ENCODE measurements at regions not wholly inside any gene's neighbourhood (a gene's known extent, or its start where the extent isn't known, plus 50 kb on each side); places are given as distances from the start of the nearest gene placed in this dataset.

DNA sequence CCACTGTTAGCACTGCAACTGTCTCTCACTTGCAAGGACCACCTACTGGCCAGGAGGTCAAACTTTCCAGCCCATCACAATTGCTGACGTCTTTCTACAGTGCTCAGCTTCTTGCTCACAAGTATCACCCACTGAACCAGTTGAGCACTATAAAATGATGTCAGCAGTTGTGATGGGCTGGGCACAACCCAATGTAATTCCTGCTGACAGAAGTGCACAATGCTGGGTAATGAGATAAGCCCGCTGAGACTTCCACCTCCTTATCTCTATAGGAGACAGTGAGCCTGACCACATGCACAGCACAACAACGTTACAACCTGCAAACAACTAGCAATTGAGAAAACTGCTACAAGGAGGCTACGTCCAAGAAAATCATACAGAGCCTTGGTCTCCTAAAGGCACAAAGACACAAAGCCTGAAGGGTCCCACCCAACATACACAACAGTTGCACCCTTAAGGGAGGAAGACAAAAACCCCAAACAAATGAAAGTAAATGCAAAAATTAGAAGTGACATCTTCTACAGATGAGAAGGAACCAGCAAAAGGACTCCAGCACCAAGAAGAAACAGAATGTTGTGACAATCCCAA is 273.2 kb downstream of the LIG4 start:
- no peak overlapping the region for H2AFZ ChIP-seq (ENCODE audit: low read depth, low read length, severe bottlenecking)
- no peaks in the 10 kb centered on the region for H3K79me2 ChIP-seq (ENCODE audit: insufficient read depth, low read length)
- no peaks in the 10 kb centered on the region for H4K20me1 ChIP-seq (ENCODE audit: low read depth, low read length)
- H3K9ac ChIP-seq (ENCODE audit: low read length): no peak overlapping the region
- H3K27me3 ChIP-seq (ENCODE audit: low read length): no peaks in the 10 kb centered on the region
- no peak overlapping the region for H3K27ac ChIP-seq (ENCODE audit: low read depth, low read length)
- H3K4me3 ChIP-seq (ENCODE audit: insufficient read depth, low read length, poor library complexity, severe bottlenecking): no peak overlapping the region
- TF ChIP-seq, protein P1, sequence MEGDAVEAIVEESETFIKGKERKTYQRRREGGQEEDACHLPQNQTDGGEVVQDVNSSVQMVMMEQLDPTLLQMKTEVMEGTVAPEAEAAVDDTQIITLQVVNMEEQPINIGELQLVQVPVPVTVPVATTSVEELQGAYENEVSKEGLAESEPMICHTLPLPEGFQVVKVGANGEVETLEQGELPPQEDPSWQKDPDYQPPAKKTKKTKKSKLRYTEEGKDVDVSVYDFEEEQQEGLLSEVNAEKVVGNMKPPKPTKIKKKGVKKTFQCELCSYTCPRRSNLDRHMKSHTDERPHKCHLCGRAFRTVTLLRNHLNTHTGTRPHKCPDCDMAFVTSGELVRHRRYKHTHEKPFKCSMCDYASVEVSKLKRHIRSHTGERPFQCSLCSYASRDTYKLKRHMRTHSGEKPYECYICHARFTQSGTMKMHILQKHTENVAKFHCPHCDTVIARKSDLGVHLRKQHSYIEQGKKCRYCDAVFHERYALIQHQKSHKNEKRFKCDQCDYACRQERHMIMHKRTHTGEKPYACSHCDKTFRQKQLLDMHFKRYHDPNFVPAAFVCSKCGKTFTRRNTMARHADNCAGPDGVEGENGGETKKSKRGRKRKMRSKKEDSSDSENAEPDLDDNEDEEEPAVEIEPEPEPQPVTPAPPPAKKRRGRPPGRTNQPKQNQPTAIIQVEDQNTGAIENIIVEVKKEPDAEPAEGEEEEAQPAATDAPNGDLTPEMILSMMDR (IDR thresholded peaks at IDR 0.05; ENCODE audit: insufficient read depth, low read length, poor library complexity, severe bottlenecking): no peak
- TF ChIP-seq EZH2phosphoT487 (conservative IDR thresholded peaks at IDR 0.05; ENCODE audit: low read length): no peak
- H3K9me2 ChIP-seq (replicated peaks; ENCODE audit: insufficient read depth, low read length): no peaks in the 10 kb centered on the region
- no peaks in the 10 kb centered on the region for H3F3A ChIP-seq (ENCODE audit: insufficient read depth)
- no peaks in the 10 kb centered on the region for H3K36me3 ChIP-seq (ENCODE audit: low read length)
- H3K4me2 ChIP-seq (ENCODE audit: low read depth, low read length, poor library complexity, severe bottlenecking): no peak overlapping the region
- H3K9me3 ChIP-seq (ENCODE audit: insufficient read depth, low read length): no peaks in the 10 kb centered on the region

DNA sequence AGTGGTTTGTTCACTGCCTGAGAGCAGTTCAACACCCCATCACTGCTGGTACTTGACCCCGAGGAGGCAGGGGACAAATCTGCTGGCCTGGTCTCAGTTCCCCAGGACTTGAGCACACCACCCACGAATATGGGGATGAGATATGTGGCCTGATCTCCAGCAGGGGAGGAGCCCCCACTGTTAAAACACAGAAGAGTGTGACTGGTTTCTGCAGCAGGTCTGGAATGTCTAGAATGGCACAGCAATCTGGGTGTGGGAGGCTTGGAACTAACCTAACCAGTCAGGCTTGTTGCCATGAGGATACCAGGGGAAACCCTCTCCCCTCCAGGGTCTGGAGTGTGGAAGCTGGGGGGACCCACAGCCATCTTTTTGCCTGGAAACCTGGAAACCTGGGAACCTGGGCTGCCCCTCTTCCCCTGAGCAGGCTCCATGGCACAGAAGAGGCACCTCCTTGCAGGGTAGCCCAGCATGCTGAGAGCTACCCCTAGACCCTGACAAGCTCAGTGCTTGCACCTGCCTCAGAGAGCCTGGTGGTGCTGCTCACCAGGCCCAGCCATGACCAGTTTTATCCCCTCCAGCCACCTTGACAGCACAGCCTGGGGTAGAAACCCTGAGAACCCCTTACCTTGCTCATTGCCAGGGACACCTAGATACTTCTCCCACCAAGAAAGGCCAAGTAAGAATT is 273.8 kb downstream of the LIG4 start:
- Histone ChIP-seq H3K9ac (ENCODE audit: low read length) (no peak overlapping the region), H3K4me3 (ENCODE audit: insufficient read depth, low read length, poor library complexity, severe bottlenecking) (no peak overlapping the region), H2AFZ (ENCODE audit: low read depth, low read length, severe bottlenecking) (no peak overlapping the region), H3K9me2 (replicated peaks; ENCODE audit: insufficient read depth, low read length) (no peaks in the 10 kb centered on the region), H3F3A (ENCODE audit: insufficient read depth) (no peaks in the 10 kb centered on the region), H4K20me1 (ENCODE audit: low read depth, low read length) (no peaks in the 10 kb centered on the region), H3K36me3 (ENCODE audit: low read length) (no peaks in the 10 kb centered on the region), H3K27ac (ENCODE audit: low read depth, low read length) (no peak overlapping the region), H3K79me2 (ENCODE audit: insufficient read depth, low read length) (no peaks in the 10 kb centered on the region), H3K27me3 (ENCODE audit: low read length) (no peaks in the 10 kb centered on the region), H3K9me3 (ENCODE audit: insufficient read depth, low read length) (no peaks in the 10 kb centered on the region), H3K4me2 (ENCODE audit: low read depth, low read length, poor library complexity, severe bottlenecking) (no peak overlapping the region)
- TF ChIP-seq EZH2phosphoT487 (conservative IDR thresholded peaks at IDR 0.05; ENCODE audit: low read length): no peak
- TF ChIP-seq, protein P1 (IDR thresholded peaks at IDR 0.05; ENCODE audit: insufficient read depth, low read length, poor library complexity, severe bottlenecking): no peak

DNA sequence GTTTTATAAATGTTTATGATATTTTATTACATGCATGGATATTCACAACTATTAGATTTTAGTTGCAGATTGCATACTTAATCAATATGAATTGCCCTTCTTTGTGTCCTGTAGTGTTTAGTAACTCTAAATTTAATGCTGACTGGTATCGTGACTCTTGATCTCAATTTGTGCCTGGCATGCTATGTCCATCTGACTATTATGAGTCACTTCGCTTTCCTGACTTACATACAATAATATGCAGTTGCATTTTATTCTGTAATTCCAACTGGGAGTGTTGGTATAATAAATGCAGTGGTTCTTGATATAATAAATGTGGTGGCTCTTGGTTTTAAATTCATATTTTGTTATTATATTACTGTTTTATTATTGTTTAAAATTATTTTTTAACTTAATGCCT is 277.5 kb downstream of the LIG4 start:
- no peaks in the 10 kb centered on the region for H4K20me1 ChIP-seq (ENCODE audit: low read depth, low read length)
- H3K9ac ChIP-seq (ENCODE audit: low read length): no peak overlapping the region
- no peaks in the 10 kb centered on the region for H3K79me2 ChIP-seq (ENCODE audit: insufficient read depth, low read length)
- no peak overlapping the region for H3K4me2 ChIP-seq (ENCODE audit: low read depth, low read length, poor library complexity, severe bottlenecking)
- H3K4me3 ChIP-seq (ENCODE audit: insufficient read depth, low read length, poor library complexity, severe bottlenecking): no peak overlapping the region
- H3K9me3 ChIP-seq (ENCODE audit: insufficient read depth, low read length): no peaks in the 10 kb centered on the region
- no peaks in the 10 kb centered on the region for H3F3A ChIP-seq (ENCODE audit: insufficient read depth)
- H3K27me3 ChIP-seq (ENCODE audit: low read length): no peaks in the 10 kb centered on the region
- H3K27ac ChIP-seq (ENCODE audit: low read depth, low read length): no peak overlapping the region
- no peaks in the 10 kb centered on the region for H3K36me3 ChIP-seq (ENCODE audit: low read length)
- no peaks in the 10 kb centered on the region for H3K9me2 ChIP-seq (replicated peaks; ENCODE audit: insufficient read depth, low read length)
- TF ChIP-seq, protein P1 (IDR thresholded peaks at IDR 0.05; ENCODE audit: insufficient read depth, low read length, poor library complexity, severe bottlenecking): no peak
- TF ChIP-seq EZH2phosphoT487 (conservative IDR thresholded peaks at IDR 0.05; ENCODE audit: low read length): no peak
- H2AFZ ChIP-seq (ENCODE audit: low read depth, low read length, severe bottlenecking): no peak overlapping the region

Data from SU-DHL-6 (cell line).